Neural cell (in vitro differentiated cells): ENCODE measurements at regions not wholly inside any gene's neighbourhood (a gene's known extent, or its start where the extent isn't known, plus 50 kb on each side); places are given as distances from the start of the nearest gene placed in this dataset.
"Not testable (repeated sequence)": the region's sequence is repeated elsewhere in the genome, so short reads cannot be mapped to it uniquely, and the experiment has no call there.

Experiments used
- H2AFZ ChIP-seq: fragments of 200-600, 300-800 bp; sonication (generic), shearing (Covaris generic); 2 replicates; pipeline ENCODE4 v1.6.0; 2014; ENCODE audit warnings: low read depth, mild to moderate bottlenecking, antibody characterized with exemption, low read length, moderate library complexity
- H3F3A ChIP-seq: fragments of 200-600 bp; shearing (Covaris generic); 2 replicates; pipeline ENCODE4 v1.6.1; 2016; ENCODE audit warnings: mild to moderate bottlenecking, moderate library complexity, mixed read lengths, antibody characterized with exemption, low read length; ENCODE audit not compliant: insufficient read depth, poor library complexity, severe bottlenecking
- H3K27ac ChIP-seq: fragments of 200-600, 300-800 bp; sonication (generic), shearing (Covaris generic); 2 replicates; pipeline ENCODE4 v1.5.1; 2014; ENCODE audit warnings: mild to moderate bottlenecking, low read length, moderate library complexity
- H3K27me3 ChIP-seq: fragments of 300-800, 200-600 bp; sonication (generic), shearing (Covaris generic); 2 replicates; pipeline ENCODE4 v1.6.0; 2014; ENCODE audit warnings: mild to moderate bottlenecking, low read depth, low read length, moderate library complexity; ENCODE audit not compliant: insufficient read depth
- H3K36me3 ChIP-seq: fragments of 300-800, 200-600 bp; sonication (generic), shearing (Covaris generic); 2 replicates; pipeline ENCODE4 v1.5.1; 2014; ENCODE audit warnings: mild to moderate bottlenecking, antibody characterized with exemption, low read length, moderate library complexity; ENCODE audit not compliant: insufficient read depth
- H3K4me2 ChIP-seq: fragments of 300-800, 200-600 bp; sonication (generic), shearing (Covaris generic); 2 replicates; pipeline ENCODE4 v1.6.0; 2014; ENCODE audit warnings: mild to moderate bottlenecking, low read length
- H3K4me3 ChIP-seq: fragments of 300-800, 200-600 bp; sonication (generic), shearing (Covaris generic); 2 replicates; pipeline ENCODE4 v1.5.1; 2014; ENCODE audit warnings: mild to moderate bottlenecking, low read length, moderate library complexity
- H3K79me2 ChIP-seq: fragments of 200-600 bp; shearing (Covaris generic); replicated peaks from 2 replicates; pipeline ENCODE4 v1.6.0; 2014; ENCODE audit warnings: mild to moderate bottlenecking, low read length, moderate library complexity; ENCODE audit not compliant: insufficient read depth
- H3K9ac ChIP-seq: fragments of 300-800, 200-600 bp; sonication (generic), shearing (Covaris generic); 2 replicates; pipeline ENCODE4 v1.6.1; 2016; ENCODE audit warnings: mild to moderate bottlenecking, low read length, mixed read lengths
- H3K9me2 ChIP-seq: fragments of 200-600 bp; shearing (Covaris generic); 2 replicates; pipeline ENCODE4 v1.6.1; 2016; ENCODE audit warnings: mild to moderate bottlenecking, low read length, mixed read lengths; ENCODE audit not compliant: insufficient read depth
- H3K9me3 ChIP-seq: fragments of 200-600, 300-800 bp; sonication (generic), shearing (Covaris generic); 2 replicates; pipeline ENCODE4 v1.6.1; 2016; ENCODE audit warnings: mild to moderate bottlenecking, mixed run types, low read length, moderate library complexity, mixed read lengths
- H4K20me1 ChIP-seq: fragments of 200-600 bp; shearing (Covaris generic); 2 replicates; pipeline ENCODE4 v1.6.1; 2016; ENCODE audit warnings: mild to moderate bottlenecking, mixed run types; ENCODE audit not compliant: insufficient read depth
- EP300 ChIP-seq: fragments of 450-650 bp; conservative IDR thresholded peaks from 2 replicates; pipeline ENCODE4 v1.6.1; 2014; ENCODE audit warnings: antibody characterized with exemption, mild to moderate bottlenecking, moderate library complexity; ENCODE audit not compliant: poor library complexity, severe bottlenecking
- EZH2 ChIP-seq: fragments of 200-600, 300-800 bp; shearing (Covaris generic), sonication (generic); IDR thresholded peaks from 2 replicates; pipeline ENCODE4 v1.6.1; 2014; ENCODE audit warnings: antibody characterized with exemption, low read length, borderline replicate concordance, mild to moderate bottlenecking; ENCODE audit not compliant: insufficient read depth, poor library complexity, severe bottlenecking
- MXI1 ChIP-seq: fragments of 450-650 bp; conservative IDR thresholded peaks from 2 replicates; pipeline ENCODE4 v1.6.1; 2014; ENCODE audit warnings: antibody characterized with exemption, mild to moderate bottlenecking; ENCODE audit not compliant: poor library complexity, severe bottlenecking
- POLR2AphosphoS5 ChIP-seq: IDR thresholded peaks from 2 replicates; pipeline ENCODE4 v1.6.1; 2012
- RAD21 ChIP-seq: fragments of 450-650 bp; conservative IDR thresholded peaks from 2 replicates; pipeline ENCODE4 v1.6.1; 2014; ENCODE audit warnings: antibody characterized with exemption, mild to moderate bottlenecking, moderate library complexity
- REST ChIP-seq: IDR thresholded peaks from 2 replicates; pipeline ENCODE4 v1.6.1; 2012; ENCODE audit warnings: borderline replicate concordance
- SMC3 ChIP-seq: fragments of 450-650 bp; conservative IDR thresholded peaks from 2 replicates; pipeline ENCODE4 v1.6.1; 2014; ENCODE audit warnings: antibody characterized with exemption, mild to moderate bottlenecking, moderate library complexity; ENCODE audit not compliant: poor library complexity
- TAF1 ChIP-seq: IDR thresholded peaks from 2 replicates; pipeline ENCODE4 v1.6.1; 2012; ENCODE audit warnings: low read depth
- TF ChIP-seq, protein P1 (sequence below): fragments of 450-650 bp; IDR thresholded peaks from 2 replicates; pipeline ENCODE4 v1.5.1; 2014; ENCODE audit warnings: antibody characterized with exemption, mild to moderate bottlenecking, moderate library complexity; ENCODE audit not compliant: poor library complexity, severe bottlenecking

DNA sequence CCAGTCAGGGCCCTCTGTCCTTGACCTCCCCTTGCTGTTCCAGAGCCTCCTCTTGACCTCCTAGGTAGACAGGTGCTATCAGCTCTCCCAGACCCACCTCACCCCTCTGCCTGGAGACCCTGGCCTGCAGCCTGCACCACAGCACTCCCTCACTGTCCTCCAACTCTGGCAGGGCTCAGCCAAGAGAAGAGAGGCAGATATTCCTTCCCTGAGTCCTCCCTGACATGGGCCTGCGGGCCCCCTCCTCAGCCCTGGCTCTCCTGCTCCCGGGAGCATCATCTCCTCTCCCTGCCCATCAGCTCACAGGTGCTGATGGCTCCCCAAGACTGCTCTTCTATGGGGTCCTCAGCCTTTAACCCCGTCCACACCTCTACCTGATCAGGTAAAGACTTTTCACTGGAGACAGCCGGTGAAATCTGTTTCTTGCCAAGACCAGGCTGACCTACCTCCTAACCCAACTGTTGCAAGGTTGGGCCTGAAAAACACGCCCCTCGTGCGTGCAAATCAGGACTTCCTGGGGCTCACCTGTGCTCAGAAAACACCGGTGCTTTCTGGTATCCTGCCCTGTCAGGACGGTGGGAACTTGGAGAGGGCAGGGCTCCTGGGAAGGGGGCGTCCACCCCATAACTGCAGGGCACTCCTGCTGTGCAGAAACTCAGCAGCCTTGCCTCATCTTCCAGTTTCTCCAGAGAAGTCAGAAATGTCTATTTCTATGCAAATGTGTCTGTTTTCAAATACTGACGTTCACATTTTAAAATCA, 160.7 kb downstream of the SHANK2 start:
- Histone ChIP-seq H3K27ac (no peak overlapping the region), H4K20me1 (no peaks in the 10 kb centered on the region)
- TF ChIP-seq EP300 (no peak), TAF1 (no peak), MXI1 (no peak), POLR2AphosphoS5 (no peak), EZH2 (no peak), SMC3 (no peak), REST (no peak), RAD21 (no peak)
- TF ChIP-seq, protein P1, sequence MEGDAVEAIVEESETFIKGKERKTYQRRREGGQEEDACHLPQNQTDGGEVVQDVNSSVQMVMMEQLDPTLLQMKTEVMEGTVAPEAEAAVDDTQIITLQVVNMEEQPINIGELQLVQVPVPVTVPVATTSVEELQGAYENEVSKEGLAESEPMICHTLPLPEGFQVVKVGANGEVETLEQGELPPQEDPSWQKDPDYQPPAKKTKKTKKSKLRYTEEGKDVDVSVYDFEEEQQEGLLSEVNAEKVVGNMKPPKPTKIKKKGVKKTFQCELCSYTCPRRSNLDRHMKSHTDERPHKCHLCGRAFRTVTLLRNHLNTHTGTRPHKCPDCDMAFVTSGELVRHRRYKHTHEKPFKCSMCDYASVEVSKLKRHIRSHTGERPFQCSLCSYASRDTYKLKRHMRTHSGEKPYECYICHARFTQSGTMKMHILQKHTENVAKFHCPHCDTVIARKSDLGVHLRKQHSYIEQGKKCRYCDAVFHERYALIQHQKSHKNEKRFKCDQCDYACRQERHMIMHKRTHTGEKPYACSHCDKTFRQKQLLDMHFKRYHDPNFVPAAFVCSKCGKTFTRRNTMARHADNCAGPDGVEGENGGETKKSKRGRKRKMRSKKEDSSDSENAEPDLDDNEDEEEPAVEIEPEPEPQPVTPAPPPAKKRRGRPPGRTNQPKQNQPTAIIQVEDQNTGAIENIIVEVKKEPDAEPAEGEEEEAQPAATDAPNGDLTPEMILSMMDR = no peak

DNA sequence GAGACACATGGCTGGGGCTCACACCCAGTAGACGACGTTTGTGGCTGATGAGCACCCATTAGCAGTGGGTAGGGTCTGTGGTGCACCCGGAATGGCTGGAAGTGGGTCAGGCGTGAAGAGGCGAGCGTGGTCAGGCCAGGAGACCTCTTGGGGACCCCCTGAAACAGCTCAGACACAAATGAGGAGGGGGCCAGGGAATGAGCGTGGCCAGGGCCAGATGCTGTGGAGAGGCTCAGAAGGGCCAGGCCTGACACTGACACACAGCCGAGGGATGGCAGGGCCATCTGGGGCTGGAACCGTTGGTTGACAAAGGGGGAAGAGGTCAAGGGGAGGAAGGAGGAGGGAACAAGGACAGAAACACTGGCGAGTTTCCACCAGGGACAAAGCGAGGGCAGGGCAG, 162.8 kb downstream of the SHANK2 start:
- H4K20me1 ChIP-seq = no peaks in the 10 kb centered on the region
- TF ChIP-seq POLR2AphosphoS5 (no peak), RAD21 (no peak), TAF1 (no peak)
- TF ChIP-seq, protein P1 = no peak
- H3K9ac ChIP-seq = no peak overlapping the region
- H3K4me2 ChIP-seq = no peak overlapping the region
- H3K27me3 ChIP-seq = no peaks in the 10 kb centered on the region
- no peak overlapping the region for H3K27ac ChIP-seq
- no peaks in the 10 kb centered on the region for H3K9me2 ChIP-seq
- no peak overlapping the region for H2AFZ ChIP-seq
- no peaks in the 10 kb centered on the region for H3K79me2 ChIP-seq
- no peaks in the 10 kb centered on the region for H3K36me3 ChIP-seq
- H3K9me3 ChIP-seq = no peaks in the 10 kb centered on the region
- no peaks in the 10 kb centered on the region for H3F3A ChIP-seq
- H3K4me3 ChIP-seq = no peak overlapping the region

More for the DNA sequence above, 160.7 kb downstream of the SHANK2 start:
- Histone ChIP-seq H3K36me3 (no peaks in the 10 kb centered on the region), H3K27me3 (no peaks in the 10 kb centered on the region), H3K9ac (no peak overlapping the region), H3F3A (no peaks in the 10 kb centered on the region), H2AFZ (no peak overlapping the region), H3K9me3 (no peaks in the 10 kb centered on the region), H3K9me2 (no peaks in the 10 kb centered on the region), H3K4me2 (no peak overlapping the region), H3K79me2 (no peaks in the 10 kb centered on the region), H3K4me3 (no peak overlapping the region)

DNA sequence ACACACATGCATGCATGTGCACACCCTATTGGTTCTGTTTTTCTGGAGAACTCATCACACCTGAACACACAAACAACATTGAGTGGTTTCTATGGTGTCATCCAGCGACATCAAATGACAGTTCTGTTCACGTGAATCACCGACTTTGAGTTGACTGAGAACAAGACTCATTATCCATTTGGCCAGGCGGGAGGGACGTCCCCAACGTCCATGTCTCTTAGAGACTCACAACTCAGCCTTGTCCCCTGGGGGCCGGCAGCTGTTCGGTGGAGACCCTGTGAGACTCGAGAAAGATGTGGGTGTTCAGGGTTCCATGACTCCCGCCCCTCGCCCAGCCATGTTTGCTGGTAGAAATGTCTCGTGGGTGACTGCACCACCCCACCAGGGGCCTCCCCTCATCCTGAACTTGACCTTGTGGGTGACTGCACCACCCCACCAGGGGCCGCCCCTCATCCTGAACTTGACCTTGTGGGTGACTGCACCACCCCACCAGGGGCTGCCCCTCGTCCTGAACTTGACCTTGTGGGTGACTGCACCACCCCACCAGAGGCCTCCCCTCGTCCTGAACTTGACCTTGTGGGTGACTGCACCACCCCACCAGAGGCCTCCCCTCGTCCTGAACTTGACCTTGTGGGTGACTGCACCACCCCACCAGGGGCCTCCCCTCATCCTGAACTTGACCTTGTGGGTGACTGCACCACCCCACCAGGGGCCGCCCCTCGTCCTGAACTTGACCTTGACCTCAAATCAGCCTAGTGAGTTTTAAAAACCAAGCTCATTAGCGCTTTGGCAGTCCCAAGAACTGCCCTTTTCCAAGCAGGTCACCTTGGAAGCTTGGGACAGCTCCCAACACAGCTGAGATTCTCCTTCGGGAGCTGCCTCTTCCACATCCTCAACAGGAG, 163.8 kb downstream of the SHANK2 start:
- not testable (repeated sequence) for H3K9ac ChIP-seq, H4K20me1 ChIP-seq, H3K79me2 ChIP-seq, H2AFZ ChIP-seq, H3K4me2 ChIP-seq, H3K36me3 ChIP-seq, H3K4me3 ChIP-seq, H3F3A ChIP-seq, H3K9me3 ChIP-seq, H3K27ac ChIP-seq, H3K9me2 ChIP-seq, H3K27me3 ChIP-seq
